ENCODE measurements at regions not wholly inside any gene's neighbourhood (a gene's known extent, or its start where the extent isn't known, plus 50 kb on each side); places are given as distances from the start of the nearest gene placed in this dataset.

DNA sequence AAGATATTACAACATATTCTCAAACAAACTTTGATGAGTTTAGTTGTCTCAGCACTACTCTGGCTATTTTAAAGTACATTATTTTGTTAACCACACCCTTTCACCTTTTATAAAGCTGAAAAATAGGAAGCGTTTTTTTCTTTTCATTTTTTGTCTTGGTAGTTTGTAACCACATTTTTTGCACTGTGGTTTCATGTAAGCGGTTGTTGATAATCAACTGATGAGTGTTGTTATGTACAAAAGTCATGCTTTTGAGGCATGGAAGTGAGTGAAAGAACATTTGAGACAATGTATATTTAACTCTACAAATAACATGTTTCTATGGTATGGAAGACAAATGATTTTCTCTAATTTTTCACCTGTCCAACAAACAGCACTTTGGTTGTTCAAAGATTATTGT is 52.1 kb upstream of the ATP2B1 start:
- H3K4me3 ChIP-seq (replicated peaks; ENCODE audit: low read depth, low read length), result no peak overlapping the region
- DNase-seq (ENCODE audit: extremely low read depth, low read depth), result no peak
- no peak for TF ChIP-seq CTCF (IDR thresholded peaks at IDR 0.05; ENCODE audit: low read depth, low read length, missing control alignments)
